ENCODE measurements at regions not wholly inside any gene's neighbourhood (a gene's known extent, or its start where the extent isn't known, plus 50 kb on each side); places are given as distances from the start of the nearest gene placed in this dataset.

GRCh38 chr20:51322164-51322707 lies 220.3 kb downstream of the NFATC2 start (continued):
- TF ChIP-seq BCOR (IDR thresholded peaks at IDR 0.05) (0 out of 2 replicates have a peak, but pooled peaks have one; percentile 34), CTCF (IDR thresholded peaks at IDR 0.05 in 2 of 3, conservative IDR thresholded peaks at IDR 0.05 in 1 of 3; ENCODE audit: insufficient read depth in 2 of 3, low read depth in 1 of 3, low read length in 3 of 3) (0 out of 6 replicates have a peak, but pooled peaks of 1 of the 3 experiments have one; percentile 16), NELFE (IDR thresholded peaks at IDR 0.05; ENCODE audit: insufficient read depth, insufficient read length) (no peak)

GRCh38 chr20:51321343-51322163 lies 221.0 kb downstream of the NFATC2 start:
- no peaks in the 10 kb centered on the region for H3K79me2 ChIP-seq (ENCODE audit: control insufficient read depth, insufficient read depth, low read length)
- no peak overlapping the region for H3K9ac ChIP-seq (ENCODE audit: insufficient read depth in 1 of 2, low read depth in 2 of 2, low read length in 2 of 2)
- FAIRE-seq, result no peak
- H3K27me3 ChIP-seq (ENCODE audit: control insufficient read depth in 2 of 2, insufficient read depth in 2 of 2, low read length in 2 of 2), result peaks cover 16 to 50% of the 10 kb centered on the region in 2 experiments
- H4K20me1 ChIP-seq (replicated peaks; ENCODE audit: control insufficient read depth, insufficient read depth, low read length), result no peaks in the 10 kb centered on the region
- no peak overlapping the region for H3K27ac ChIP-seq (ENCODE audit: extremely low read depth, low read depth, low read length)
- H3K4me2 ChIP-seq (ENCODE audit: insufficient read depth, low read length), result no peak overlapping the region
- intact Hi-C loops (cut with micrococcal nuclease) (no loop called here), in situ Hi-C loops (cut with MboI) (no loop called here)
- 0 out of 3 replicates have a peak, but pooled peaks have one; percentile 27 for ATAC-seq
- no TSS peak for BruUV-seq (replicated peaks)
- WGBS (ENCODE audit: insufficient coverage, low coverage, missing lambda C conversion rate), result 4% methylated on average over 17 of the region's 17 CpGs
- peaks cover 7 to 12% of the 10 kb centered on the region in 2 experiments for H3K4me1 ChIP-seq (replicated peaks in 1 of 2; ENCODE audit: control insufficient read depth in 2 of 2, insufficient read depth in 2 of 2, low read length in 2 of 2)
- ChIA-PET CTCF (ENCODE audit: low intra/inter-chr PET ratio) (no interaction called here), POLR2A (no interaction called here)
- peak in 1 of 4 experiments; percentile 21 for DNase-seq (ENCODE audit: extremely low read depth in 1 of 4, low spot score in 3 of 4)
- H2AFZ ChIP-seq (ENCODE audit: low read depth, low read length), result no peak overlapping the region
- no peaks in the 10 kb centered on the region; the same call in 1 of the 2 replicates for H3K9me3 ChIP-seq (replicated peaks; ENCODE audit: control insufficient read depth, insufficient read depth, low read depth, low read length)
- H3K9me1 ChIP-seq (ENCODE audit: control insufficient read depth, insufficient read depth, low read length), result no peaks in the 10 kb centered on the region
- H3K36me3 ChIP-seq (ENCODE audit: control insufficient read depth, insufficient read depth, low read length), result no peaks in the 10 kb centered on the region
- H3K4me3 ChIP-seq, result no peak overlapping the region
- TF ChIP-seq, protein P1, sequence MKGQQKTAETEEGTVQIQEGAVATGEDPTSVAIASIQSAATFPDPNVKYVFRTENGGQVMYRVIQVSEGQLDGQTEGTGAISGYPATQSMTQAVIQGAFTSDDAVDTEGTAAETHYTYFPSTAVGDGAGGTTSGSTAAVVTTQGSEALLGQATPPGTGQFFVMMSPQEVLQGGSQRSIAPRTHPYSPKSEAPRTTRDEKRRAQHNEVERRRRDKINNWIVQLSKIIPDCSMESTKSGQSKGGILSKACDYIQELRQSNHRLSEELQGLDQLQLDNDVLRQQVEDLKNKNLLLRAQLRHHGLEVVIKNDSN (CRISPR knock-in tag; IDR thresholded peaks at IDR 0.05), result peak; percentile 84
- TF ChIP-seq HBP1 (CRISPR knock-in tag; IDR thresholded peaks at IDR 0.05) (0 out of 2 replicates have a peak, but pooled peaks have one; percentile 47), IRF2 (CRISPR knock-in tag; IDR thresholded peaks at IDR 0.05) (no peak), GTF2E2 (tag; IDR thresholded peaks at IDR 0.05) (no peak), OTX1 (CRISPR knock-in tag; IDR thresholded peaks at IDR 0.05) (peak; percentile 69; the same call in 1 of the 2 replicates), ZNF445 (CRISPR knock-in tag; IDR thresholded peaks at IDR 0.05; ENCODE audit: low read depth) (no peak), HES1 (IDR thresholded peaks at IDR 0.05; ENCODE audit: low read depth) (no peak), BHLHE40 (IDR thresholded peaks at IDR 0.05; ENCODE audit: low read length) (peak; percentile 73)
- TF ChIP-seq, protein P2, sequence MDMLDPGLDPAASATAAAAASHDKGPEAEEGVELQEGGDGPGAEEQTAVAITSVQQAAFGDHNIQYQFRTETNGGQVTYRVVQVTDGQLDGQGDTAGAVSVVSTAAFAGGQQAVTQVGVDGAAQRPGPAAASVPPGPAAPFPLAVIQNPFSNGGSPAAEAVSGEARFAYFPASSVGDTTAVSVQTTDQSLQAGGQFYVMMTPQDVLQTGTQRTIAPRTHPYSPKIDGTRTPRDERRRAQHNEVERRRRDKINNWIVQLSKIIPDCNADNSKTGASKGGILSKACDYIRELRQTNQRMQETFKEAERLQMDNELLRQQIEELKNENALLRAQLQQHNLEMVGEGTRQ (CRISPR knock-in tag; IDR thresholded peaks at IDR 0.05), result peak; percentile 68
- TF ChIP-seq, protein P3, sequence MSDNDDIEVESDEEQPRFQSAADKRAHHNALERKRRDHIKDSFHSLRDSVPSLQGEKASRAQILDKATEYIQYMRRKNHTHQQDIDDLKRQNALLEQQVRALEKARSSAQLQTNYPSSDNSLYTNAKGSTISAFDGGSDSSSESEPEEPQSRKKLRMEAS (CRISPR knock-in tag; IDR thresholded peaks at IDR 0.05), result peak; percentile 66; the same call in 1 of the 2 replicates

Data from K562 (cell line).